ENCODE measurements at regions not wholly inside any gene's neighbourhood (a gene's known extent, or its start where the extent isn't known, plus 50 kb on each side); places are given as distances from the start of the nearest gene placed in this dataset.

DNA sequence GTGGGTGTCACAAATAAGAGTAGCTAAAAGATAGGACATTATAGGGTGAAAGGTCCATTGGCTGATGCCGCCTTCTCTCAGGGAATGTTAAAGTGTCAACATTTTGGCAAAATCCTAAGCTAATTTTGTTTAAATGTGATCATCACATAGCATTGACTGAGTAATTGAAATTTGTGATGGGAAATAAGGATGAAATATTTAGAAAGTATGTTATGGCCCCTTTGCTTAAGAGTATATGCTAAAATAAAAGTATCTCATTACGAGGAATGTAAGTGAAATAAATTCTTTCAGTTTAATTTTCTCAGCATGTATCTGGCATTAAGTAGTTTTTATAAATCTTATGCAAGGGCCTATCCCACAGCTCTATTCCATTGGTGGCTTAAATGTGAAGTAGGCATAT, 229.2 kb downstream of the PRL start:
- peak; percentile 11 for DNase-seq (ENCODE audit: low read depth)

DNA sequence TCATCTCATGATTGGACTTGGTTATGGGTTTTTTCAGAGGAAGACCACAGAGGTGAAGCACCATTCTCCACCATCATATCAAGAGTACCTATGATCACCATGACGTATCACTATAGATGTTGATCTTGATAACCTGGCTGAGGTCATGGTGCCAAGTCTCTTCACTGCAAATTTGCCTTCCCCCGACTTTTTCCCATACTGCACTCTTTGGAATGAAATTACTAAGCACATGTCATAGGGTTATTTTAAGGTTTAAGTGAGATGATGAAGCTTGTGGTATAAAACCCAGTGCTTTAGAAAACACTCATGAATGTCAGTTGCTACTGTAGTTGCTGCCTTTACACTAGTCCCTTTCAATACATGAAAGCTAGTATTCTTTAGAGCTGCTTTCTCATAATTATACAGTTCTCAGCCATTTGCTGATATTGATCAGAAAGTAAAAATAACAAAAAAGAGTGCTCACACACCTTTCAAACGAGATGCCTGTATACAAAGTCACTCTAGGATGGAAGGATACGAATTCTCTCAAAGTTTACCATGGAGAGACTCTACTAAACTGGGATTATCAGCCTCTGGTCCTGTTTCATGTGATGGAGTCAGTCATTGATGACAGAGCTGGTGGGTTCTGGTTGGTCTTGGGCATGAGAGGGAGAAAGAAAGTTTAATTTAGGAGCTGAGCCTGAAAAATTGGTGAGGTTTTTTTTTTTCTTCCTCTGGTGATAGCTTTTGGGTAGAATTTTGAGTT, 228.1 kb downstream of the PRL start:
- DNase-seq (ENCODE audit: low read depth), result no peak

DNA sequence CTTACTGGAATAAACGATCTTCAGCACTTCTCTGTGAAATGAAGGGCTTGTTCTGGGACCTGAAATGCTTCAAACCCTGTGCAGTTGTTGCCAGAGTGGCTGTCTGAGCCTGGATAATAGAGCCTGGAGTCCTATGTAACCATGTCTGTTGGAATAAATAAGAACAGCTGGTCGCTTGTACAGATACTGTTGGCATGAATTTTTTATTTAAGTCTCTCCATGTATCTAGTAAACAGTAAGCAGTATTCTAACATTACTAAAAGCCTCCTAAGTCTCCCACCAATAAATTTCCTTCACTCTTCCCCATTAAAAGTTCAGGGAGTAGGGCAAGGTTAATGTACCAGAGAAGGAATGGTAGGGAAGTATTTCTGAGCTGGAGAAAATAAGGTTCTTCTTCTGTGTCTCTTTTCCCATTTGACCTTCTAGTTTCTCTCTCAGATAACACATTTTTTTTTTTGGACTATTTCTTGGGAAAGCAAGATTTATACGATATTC, 227.5 kb downstream of the PRL start:
- no peak for DNase-seq (ENCODE audit: low read depth)

DNA sequence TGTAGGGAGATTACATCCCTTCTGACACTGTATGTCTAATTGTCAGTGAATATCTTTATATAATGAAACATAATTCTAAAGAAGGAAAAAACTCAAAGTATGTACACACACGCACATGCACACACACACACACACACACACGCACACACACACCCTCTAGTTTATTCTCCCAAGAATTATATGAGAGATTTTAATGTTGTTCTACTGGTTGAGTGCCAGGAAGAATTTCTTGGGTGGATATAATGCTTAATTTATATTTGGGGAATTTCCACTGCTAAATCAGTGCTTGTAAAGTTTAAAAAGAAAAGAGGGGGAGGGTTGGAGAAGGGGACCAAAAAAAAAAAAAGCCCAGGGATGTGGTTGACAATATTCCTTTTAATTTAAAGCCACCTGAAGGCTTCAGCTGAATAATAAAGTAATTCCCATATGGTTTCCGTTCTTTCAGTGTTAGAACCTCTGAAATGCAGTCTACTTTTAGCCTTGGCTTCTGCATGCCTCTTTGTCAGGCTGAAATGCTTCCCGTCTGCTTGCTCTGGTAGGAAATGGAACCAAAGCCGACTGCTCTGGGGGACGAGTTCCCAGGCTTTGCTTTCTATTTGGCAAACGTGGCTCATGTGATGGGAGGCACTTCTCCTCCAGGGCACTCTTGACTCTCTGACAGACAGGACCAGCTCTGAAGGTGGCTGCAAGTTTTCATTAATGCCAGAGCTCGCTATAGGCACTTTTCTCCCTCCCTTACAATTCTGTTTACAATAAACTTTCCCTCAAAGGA, 225.4 kb downstream of the PRL start:
- DNase-seq (ENCODE audit: low read depth), result peak; percentile 46

DNA sequence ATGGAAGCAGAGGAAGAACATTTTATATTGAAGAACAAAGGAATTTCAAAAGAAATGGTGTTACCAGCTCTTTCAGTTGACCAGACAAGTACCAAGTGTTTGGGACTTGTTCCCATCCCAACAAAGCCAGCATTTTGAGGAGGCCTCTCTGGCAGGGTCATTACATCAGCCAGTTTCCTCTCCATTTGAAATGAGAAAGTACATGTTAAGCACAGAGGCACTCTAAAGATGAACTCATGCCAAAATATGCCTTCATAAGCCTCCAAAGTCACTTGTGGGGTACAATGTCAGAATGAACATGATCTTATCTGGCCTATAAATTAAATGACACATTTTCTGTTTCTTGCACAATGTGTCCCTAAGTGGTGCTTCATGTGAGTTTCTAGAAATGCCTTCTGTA, 223.9 kb downstream of the PRL start:
- no peak for DNase-seq (ENCODE audit: low read depth)

DNA sequence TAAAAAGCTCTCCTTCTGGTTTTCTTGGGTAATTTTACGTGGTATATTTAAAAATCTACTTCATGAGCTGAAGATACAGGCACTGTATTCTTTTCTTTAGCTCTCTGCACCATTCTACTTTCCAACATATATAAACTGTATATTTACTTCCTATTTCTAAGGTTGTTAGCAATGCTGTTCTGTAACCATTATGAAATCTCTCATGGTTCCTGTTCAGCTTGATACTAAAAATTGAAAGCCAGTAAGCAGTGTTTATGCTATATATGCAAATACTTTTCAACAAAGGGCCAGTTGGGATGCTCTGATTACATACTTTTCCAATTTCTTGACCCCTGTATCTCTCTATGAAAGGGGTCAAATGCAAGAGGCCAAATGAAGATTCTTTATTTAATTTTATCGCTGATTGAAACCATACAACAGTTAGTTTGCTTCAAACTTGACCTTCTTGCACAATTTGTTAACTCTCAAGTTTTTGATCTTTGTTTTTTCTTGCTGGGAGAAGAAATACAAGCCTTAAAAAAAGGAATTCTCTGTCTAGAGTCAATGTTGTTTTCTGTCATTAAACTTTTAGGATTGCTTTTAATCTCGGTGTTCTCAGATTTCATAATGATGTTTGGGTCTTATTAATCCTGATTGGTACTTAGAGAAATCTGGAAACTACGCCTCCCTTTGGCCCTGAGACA, 223.2 kb downstream of the PRL start:
- DNase-seq (ENCODE audit: low read depth), result peak; percentile 23

DNA sequence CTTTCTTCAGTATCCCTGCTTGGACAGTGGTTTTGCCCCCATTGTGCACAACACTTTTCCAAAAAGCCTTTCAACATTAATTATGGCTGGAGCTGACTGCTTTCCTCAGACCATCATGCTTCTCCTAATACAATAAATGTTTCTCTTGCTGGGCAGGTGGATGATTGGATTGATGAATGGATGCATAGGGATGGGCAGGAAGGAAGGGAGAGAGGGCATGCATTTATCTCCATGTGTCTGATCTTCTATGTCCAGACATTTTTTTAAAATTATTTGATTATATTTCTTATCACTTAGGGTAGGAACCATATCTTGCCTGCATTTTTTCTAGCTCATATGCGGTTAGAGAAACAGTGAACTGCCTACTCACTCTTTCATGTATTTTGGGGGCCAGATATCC, 218.5 kb downstream of the PRL start:
- DNase-seq (ENCODE audit: low read depth), result no peak

DNA sequence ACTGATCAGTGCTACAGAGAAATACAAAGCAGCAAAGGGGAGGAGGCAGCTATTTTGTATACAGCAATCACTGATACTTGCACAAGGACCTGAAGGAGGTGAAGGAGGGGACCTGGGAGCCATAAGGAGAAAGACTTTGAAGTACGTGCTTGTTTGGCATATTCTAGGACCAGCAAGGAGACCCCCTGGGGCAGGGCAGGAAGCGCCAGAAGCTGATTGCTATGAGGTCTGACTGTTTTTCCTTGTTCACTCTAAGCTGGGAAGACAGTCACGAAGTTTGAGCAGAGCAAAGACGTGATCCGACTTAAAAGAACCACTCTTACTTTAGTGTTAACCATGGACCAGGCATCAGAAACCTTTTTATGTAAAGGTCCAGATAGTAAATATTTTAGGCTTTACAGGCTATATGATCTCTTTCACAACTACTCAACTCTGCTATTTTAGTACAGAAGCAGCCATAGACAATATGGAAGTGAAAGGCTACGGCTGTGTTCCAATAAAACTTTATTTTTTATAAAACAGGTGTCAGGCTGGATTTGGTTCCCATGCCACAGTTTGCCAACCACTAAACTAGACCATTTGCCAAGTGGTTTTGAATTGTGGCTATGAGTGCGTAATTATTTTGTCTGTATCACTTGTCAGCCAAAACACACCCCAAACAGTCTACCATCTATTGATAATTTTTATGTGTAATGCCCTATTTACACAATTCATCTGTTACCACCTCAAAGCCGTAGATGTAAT, 217.9 kb downstream of the PRL start:
- DNase-seq (ENCODE audit: low read depth), result no peak

DNA sequence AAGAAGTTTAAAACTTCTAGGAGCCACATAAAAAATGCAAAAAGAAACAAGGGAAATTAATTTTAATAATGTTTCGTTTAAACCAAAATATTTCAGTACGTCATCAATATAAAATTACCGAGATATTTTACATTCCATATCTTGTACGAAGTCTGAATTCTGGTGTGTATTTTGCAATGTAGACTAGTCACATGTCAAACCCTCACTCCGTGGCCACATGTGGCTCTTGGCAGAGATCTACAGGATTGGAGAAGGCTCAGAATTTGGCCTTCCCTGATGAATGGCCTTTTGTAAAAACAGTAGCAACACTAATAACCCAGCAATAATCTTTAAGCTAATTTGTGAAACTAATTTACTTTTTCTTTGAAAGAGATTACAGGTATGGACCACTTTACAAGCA, 217.1 kb downstream of the PRL start:
- DNase-seq (ENCODE audit: low read depth), result peak; percentile 89

DNA sequence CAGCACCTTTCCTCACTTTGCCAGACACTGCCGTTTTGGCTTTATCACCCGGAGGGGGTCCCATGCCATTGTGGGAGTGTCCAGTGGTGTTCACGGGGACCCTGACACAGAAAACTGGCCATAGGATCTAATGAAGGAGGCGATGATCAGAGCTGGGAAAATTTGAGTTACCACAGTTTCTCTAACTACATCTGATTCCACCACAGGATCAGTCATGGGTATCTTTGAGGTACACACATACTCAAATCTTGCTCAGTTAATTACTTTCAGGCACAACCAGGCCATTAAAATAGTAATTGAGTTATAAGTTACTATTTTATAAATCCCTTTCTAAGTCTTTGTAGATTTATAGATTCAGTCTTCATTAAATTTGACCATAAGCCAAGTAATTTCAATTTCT, 215.1 kb downstream of the PRL start:
- no peak for DNase-seq (ENCODE audit: low read depth)

DNA sequence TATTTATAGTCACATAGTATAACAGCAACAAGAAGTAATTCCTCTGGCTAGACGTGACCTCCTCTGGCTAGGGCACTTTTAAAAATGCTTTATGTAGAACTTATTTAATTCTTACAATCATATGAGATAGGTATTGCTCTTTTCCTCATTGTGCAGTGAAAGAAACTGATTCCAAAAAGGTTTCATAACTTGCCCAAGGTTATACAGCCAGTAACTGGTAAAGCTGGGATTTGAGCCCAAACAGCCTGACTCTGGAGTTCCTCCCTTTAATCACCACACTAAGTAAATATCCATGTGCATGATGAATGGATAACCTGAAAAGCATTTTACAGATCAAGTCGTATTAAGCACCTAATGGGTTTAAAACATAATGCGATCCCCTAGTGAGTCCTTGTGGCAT, 214.6 kb downstream of the PRL start:
- peak; percentile 49 for DNase-seq (ENCODE audit: low read depth)

DNA sequence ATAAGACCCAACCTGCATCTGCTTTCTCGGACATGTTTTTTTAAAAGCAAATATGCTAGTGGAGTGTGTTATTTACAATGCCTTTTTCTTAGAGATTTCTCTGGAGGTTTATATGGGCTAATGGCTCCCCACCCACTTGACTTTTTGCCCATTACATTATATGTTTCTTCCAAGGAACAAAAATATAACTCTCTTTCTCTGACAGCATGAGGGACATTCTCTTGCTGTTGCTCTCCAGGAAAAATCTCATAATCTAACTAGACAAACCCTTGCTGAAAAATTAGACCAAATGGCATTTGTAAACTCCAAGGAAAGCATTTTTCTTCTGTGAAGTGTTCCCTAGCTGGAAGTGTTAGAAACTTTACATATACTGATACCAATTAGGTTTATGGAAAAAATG, 213.7 kb downstream of the PRL start:
- DNase-seq (ENCODE audit: low read depth), result no peak

DNA sequence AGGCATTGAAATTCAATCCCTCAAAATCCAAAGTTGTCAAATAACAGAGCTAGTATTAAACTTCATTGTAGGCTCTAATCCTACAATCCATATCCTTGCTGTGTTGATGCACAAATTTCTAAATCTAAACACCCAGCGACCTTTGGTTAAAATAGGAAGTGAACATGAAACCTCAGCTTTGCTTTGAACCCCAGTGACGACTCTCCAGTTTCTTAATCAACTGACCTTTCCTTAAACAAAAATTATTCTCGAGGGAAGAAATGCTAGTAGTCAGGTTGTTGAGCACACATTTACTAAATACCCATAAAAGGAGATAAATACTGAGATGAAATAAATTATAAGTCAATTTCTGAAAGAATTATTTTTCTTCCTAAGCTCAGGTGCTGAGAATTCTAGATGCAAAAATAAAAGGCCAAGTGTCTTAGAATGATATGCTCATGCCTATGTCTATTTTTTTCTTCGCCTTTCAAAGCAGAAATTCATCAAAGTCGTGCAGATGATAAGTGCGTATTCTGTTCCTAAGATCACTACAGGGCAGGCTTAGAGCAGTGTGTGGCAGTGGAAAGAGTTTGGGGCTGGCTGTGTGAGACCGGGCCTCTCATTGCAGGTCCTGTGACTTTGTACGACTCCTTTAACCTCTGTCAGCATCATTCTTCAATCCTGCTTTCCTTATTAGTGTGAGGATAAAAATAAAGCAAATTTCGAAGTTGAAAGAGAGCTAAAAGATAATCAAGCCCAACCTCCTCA, 208.7 kb downstream of the PRL start:
- DNase-seq (ENCODE audit: low read depth), result no peak

DNA sequence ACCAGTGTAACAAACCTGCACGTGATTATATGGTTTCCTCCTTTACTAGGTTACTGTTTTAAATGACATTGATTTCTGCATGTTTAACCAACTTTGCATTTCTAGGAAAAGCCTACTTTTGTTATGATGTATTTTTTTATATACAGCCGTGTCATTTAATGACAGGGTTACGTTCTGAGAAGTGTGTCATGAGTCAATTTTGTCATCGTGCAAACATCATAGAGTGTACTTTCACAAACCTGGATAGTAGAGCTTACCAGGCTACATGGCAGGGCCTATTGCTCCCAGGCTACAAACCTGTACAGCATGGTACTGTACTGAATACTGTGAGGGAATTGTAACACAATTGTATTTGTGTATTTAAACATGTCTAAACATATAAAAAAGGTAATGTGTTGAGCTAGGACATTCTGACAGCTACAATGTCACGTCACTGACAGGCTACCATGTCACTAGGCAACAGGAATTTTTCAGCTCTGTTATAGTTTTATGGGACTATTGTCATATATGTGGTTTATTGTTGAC, 205.3 kb downstream of the PRL start:
- DNase-seq (ENCODE audit: low read depth), result no peak

DNA sequence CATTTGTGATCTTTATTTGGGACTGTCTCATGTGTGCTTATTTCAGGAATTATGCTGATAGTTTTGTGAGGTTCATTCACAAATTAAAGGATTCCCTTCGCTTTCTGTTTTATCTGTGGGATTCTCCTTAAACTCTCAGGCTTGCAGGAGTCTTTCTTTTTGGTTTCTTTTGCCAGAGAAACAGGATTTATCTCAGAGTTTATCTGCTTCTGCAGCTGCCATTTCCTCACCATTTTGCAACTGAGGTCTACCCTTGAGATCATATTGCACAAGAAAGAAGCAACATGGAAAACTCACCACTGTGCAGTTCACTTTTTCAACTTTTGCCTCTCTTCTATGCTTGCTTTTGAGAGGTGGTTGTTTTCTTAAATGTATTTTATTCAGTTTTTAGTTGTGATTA, 201.0 kb downstream of the PRL start:
- no peak for DNase-seq (ENCODE audit: low read depth)

DNA sequence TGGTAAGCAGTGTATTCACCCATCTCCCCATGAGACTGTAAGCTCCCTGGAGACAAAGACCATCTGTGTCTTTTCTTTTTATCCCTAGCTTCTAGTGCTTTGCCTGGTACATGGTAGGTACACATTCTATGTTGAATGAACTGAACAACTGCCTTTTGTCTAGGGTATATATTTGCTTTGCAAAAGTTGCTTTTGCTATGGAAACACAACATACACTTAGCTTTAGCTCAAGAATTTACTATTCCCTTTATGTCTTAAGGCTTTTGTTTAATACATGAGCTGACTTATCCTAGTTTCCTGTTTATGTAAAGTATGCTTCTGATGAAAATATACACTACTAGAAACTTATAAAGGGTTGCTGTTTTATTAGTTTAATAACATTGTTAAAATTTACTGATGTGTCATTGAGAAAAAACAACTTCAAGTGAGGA, 198.2 kb downstream of the PRL start:
- DNase-seq (ENCODE audit: low read depth), result no peak

DNA sequence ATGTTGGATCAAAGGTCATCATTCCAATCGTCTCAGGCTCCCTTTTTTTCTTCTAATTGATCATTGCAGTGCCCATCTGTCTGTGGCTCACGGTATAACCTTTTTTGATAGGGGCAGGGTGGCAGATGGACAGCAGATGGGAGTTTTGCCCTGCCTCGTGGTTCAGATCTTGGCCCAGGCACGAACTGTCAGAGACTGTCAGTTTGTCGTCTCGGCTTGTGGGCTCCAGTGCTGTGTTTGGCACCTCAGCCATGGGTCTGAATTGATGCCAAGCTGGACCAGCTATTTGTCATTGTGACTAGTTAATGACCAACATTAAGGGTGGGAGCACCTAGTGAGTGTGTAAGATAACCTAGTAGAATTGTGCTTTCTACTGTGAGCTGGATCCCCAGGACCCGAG, 197.6 kb downstream of the PRL start:
- DNase-seq (ENCODE audit: low read depth), result no peak

DNA sequence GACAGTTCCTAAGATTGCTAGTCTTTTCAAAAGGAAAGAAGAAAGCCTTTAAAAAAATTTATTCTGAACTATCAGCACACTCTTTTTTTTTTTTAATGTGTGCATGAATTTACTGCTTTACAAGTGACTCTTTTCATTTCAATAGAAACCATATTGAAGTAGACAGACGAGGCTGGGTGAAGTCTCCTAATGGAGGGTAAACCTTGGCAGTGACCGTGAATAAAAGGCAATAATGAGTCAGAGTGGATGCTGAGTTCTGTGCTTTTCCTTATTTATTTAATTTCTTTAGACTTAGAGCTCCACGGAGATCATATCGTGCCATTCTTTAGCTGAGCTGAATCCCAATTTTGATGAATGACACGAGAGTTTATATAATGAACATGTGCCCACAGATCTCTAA, 196.9 kb downstream of the PRL start:
- no peak for DNase-seq (ENCODE audit: low read depth)

DNA sequence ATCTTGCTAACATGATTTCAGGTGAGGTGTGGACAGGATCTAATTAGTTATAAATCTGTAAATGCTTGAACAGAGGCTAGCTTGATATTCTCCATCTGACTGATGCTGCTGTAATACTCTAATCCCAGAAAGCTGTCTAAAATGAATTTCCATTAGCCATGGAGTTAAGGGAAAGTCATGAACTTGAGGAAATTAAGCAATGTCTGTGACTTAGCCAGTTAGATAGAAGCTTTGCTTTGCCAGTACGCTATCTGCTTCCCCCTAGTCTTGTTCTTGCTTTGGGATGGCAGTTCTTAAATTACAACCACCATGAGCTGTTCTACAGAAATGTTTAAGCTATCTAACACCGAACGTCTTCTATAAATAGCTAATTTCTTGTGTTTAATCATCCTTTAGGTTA, 195.7 kb downstream of the PRL start:
- no peak for DNase-seq (ENCODE audit: low read depth)

DNA sequence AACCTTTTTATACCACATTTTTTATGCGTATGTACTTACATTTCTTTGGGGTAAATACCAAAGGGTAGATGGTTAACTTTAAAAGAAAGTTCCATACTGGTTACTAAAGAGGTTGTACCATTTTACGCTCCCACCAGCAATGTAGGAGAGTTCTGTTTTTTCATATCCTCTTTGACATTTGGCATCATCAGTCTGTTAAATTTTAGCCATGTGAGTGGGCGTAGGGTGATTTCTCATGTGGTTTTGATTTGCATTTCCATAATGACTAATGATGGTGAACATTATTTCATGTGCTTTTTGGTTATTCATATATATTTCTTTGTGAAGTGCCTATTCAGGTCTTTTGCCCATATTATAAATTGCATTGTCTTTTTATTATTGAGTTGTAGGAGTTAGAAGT, 194.2 kb downstream of the PRL start:
- DNase-seq (ENCODE audit: low read depth), result peak; percentile 8

DNA sequence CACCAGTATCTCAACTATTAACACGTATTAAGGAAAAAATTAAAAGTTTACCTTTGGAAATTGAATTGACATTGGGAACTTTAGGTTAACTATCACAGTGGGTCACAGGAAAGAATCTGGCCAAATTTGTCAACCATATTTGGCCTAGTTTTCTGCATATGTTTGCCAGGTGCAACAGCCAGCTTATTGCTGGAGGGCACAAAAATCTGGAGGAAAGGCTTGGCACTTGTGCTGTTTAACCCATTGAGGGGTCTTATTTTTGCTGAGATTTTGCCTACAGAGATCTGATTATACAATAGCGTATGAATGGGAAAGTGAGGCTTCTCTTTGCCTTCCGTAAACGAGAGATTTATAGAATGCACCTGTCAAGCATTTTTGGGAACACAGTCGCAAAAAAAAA, 190.4 kb downstream of the PRL start:
- no peak for DNase-seq (ENCODE audit: low read depth)

Data from fibroblast of gingiva (primary cell).